Neuronal stem cell (in vitro differentiated cells): ENCODE measurements at regions not wholly inside any gene's neighbourhood (a gene's known extent, or its start where the extent isn't known, plus 50 kb on each side); places are given as distances from the start of the nearest gene placed in this dataset.

ENCODE experiments used
- DNase-seq: peaks from one replicate; pipeline ENCODE4 v3.0.0-alpha.2; 2013; ENCODE audit warnings: low spot score
- H2AFZ ChIP-seq: one replicate; pipeline ENCODE4 v1.6.1; 2013; ENCODE audit warnings: mild to moderate bottlenecking, low read length, inconsistent platforms
- H2AK5ac ChIP-seq: 2 replicates; pipeline ENCODE4 v1.6.1; 2013; ENCODE audit warnings: low read depth, mild to moderate bottlenecking, inconsistent platforms, low read length, moderate library complexity, mixed read lengths
- H2BK120ac ChIP-seq: 2 replicates; pipeline ENCODE4 v1.6.1; 2013; ENCODE audit warnings: low read depth, mild to moderate bottlenecking, inconsistent platforms, low read length, moderate library complexity, mixed read lengths
- H2BK12ac ChIP-seq: one replicate; pipeline ENCODE4 v1.6.1; 2013; ENCODE audit warnings: low read length, inconsistent platforms
- H2BK15ac ChIP-seq: 2 replicates; pipeline ENCODE4 v1.6.1; 2013; ENCODE audit warnings: mild to moderate bottlenecking, low read length, inconsistent platforms, mixed read lengths
- H2BK5ac ChIP-seq: one replicate; pipeline ENCODE4 v1.6.1; 2013; ENCODE audit warnings: inconsistent platforms, mild to moderate bottlenecking, low read length, moderate library complexity
- H3K14ac ChIP-seq: one replicate; pipeline ENCODE4 v1.6.1; 2013; ENCODE audit warnings: low read length, inconsistent platforms
- H3K18ac ChIP-seq: 2 replicates; pipeline ENCODE4 v1.6.1; 2013; ENCODE audit warnings: low read length, inconsistent platforms
- H3K23ac ChIP-seq: 2 replicates; pipeline ENCODE4 v1.6.1; 2013; ENCODE audit warnings: low read depth, mild to moderate bottlenecking, mixed read lengths, low read length, inconsistent platforms; ENCODE audit not compliant: poor library complexity
- H3K27ac ChIP-seq: replicated peaks from 3 replicates; pipeline ENCODE4 v1.5.1; 2013; ENCODE audit warnings: low read length, inconsistent platforms
- H3K27me3 ChIP-seq, 3 experiments: 2 replicates each; pipeline ENCODE4 v1.6.1; 2013; ENCODE audit warnings: low read length in 3 of 3, mild to moderate bottlenecking in 2 of 3, inconsistent platforms in 1 of 3, low read depth in 1 of 3, mixed read lengths in 1 of 3, moderate library complexity in 1 of 3; ENCODE audit not compliant: control insufficient read depth in 3 of 3, insufficient read depth in 3 of 3
- H3K36me3 ChIP-seq, 2 donors: replicated peaks in 1 of 2; 2 replicates each; pipeline ENCODE4 v1.6.1; 2013; ENCODE audit warnings: low read length in 2 of 2; ENCODE audit not compliant: control insufficient read depth in 2 of 2, insufficient read depth in 2 of 2
- H3K4ac ChIP-seq: 2 replicates; pipeline ENCODE4 v1.6.1; 2013; ENCODE audit warnings: inconsistent platforms, mild to moderate bottlenecking, low read length, moderate library complexity
- H3K4me1 ChIP-seq, 2 donors: 1 replicate in 1 of 2; 2 replicates in 1 of 2; pipeline ENCODE4 v1.6.1; 2013; ENCODE audit warnings: low read length in 2 of 2, low read depth in 1 of 2; ENCODE audit not compliant: control insufficient read depth in 2 of 2, insufficient read depth in 1 of 2
- H3K4me2 ChIP-seq: one replicate; pipeline ENCODE4 v1.6.1; 2013; ENCODE audit warnings: mild to moderate bottlenecking, low read length, inconsistent platforms; ENCODE audit not compliant: insufficient read depth, poor library complexity, severe bottlenecking
- H3K4me3 ChIP-seq, 2 donors: 2 replicates each; pipeline ENCODE4 v1.5.1; 2013; ENCODE audit warnings: low read length in 2 of 2, mild to moderate bottlenecking in 2 of 2, inconsistent platforms in 1 of 2, moderate library complexity in 1 of 2
- H3K79me1 ChIP-seq: one replicate; pipeline ENCODE4 v1.6.1; 2013; ENCODE audit warnings: low read depth, mild to moderate bottlenecking, inconsistent platforms, low read length, moderate library complexity
- H3K9ac ChIP-seq: one replicate; pipeline ENCODE4 v1.6.1; 2013; ENCODE audit warnings: mild to moderate bottlenecking, low read depth, low read length, inconsistent platforms; ENCODE audit not compliant: poor library complexity
- H3K9me3 ChIP-seq, 2 donors: replicated peaks in 1 of 2; 2 replicates each; pipeline versions ENCODE3 to v1.6.1; 2013; ENCODE audit warnings: low read length in 2 of 2, mild to moderate bottlenecking in 2 of 2, inconsistent platforms in 1 of 2, low read depth in 1 of 2, mixed read lengths in 1 of 2, moderate library complexity in 1 of 2; ENCODE audit not compliant: control insufficient read depth in 2 of 2, insufficient read depth in 1 of 2
- H4K8ac ChIP-seq: one replicate; pipeline ENCODE4 v1.6.1; 2013; ENCODE audit warnings: low read depth, mild to moderate bottlenecking, inconsistent platforms, low read length, moderate library complexity
- H4K91ac ChIP-seq: one replicate; pipeline ENCODE4 v1.6.1; 2013; ENCODE audit warnings: low read length, low read depth, mild to moderate bottlenecking, inconsistent platforms; ENCODE audit not compliant: poor library complexity
- WGBS, 2 donors: extraction: QIAGEN DNeasy Blood & Tissue Kit; methylation state at CpG; one replicate each; pipeline ENCODE4 v1.1.7; 2013; ENCODE audit warnings: missing lambda C conversion rate in 2 of 2, mixed read lengths in 1 of 2; ENCODE audit not compliant: insufficient read length in 2 of 2, insufficient replicate concordance in 1 of 2; ENCODE audit errors: extremely low coverage in 2 of 2; 5-methylcytosine and 5-hydroxymethylcytosine counted together

DNA sequence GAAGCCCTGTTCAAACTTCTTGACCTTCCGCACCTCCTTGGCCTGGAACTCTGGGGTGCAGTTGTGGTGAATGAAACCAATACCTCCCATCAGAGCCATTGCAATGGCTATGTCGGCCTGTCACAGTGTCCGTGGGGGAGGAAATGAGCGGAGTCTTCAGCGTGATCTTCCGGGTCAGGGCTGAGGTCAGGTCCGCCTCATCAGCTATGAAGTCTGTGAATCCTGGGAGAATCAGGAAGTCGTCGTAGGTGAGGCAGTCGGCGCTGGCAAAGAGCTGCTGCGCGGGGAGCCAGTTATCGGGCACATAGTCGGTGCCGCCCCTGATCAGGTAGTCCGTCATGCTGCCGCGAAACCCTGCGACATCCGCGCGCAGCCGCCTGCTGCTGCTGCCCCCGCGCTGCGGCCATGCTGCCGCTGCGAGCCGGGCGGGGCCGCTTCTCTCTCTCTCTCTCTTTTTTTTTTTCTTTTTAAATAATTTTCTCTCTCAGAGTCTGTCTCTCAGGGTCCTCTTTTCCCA, 154.1 kb upstream of the ZSWIM2 start:
- Histone ChIP-seq H3K9me3 (no peaks in the 10 kb centered on the region), H2BK12ac (no peak overlapping the region), H3K18ac (no peak overlapping the region), H3K4me2 (no peak overlapping the region), H2AK5ac (no peak overlapping the region), H4K8ac (no peak overlapping the region), H3K14ac (no peak overlapping the region), H3K27me3 (no peaks in the 10 kb centered on the region), H3K4me3 (peak overlapping the region in 1 of 2 donors; percentile 46), H3K23ac (peak overlapping the region; percentile 45), H2AFZ (peak overlapping the region; percentile 29), H4K91ac (no peak overlapping the region), H3K4me1 (no peaks in the 10 kb centered on the region), H3K36me3 (no peaks in the 10 kb centered on the region), H3K9ac (no peak overlapping the region), H3K4ac (no peak overlapping the region), H2BK5ac (no peak overlapping the region), H3K27ac (no peak overlapping the region), H2BK15ac (no peak overlapping the region), H2BK120ac (no peak overlapping the region), H3K79me1 (no peaks in the 10 kb centered on the region)
- DNase-seq, result no peak
- WGBS, 2 donors, result no CpG with 5 or more reads among the region's 32 CpGs

- H3K4me1 ChIP-seq, result no peaks in the 10 kb centered on the region
- H2BK15ac ChIP-seq, result no peak overlapping the region
- no peaks in the 10 kb centered on the region for H3K27me3 ChIP-seq
- no CpG with 5 or more reads among the region's 18 CpGs for WGBS, 2 donors
- no peak overlapping the region for H3K14ac ChIP-seq
- no peak overlapping the region for H3K27ac ChIP-seq
- H3K4ac ChIP-seq, result no peak overlapping the region
- H2BK12ac ChIP-seq, result no peak overlapping the region
- H3K9ac ChIP-seq, result no peak overlapping the region
- H3K23ac ChIP-seq, result no peak overlapping the region
- no peak overlapping the region for H3K4me3 ChIP-seq
- no peak overlapping the region for H3K18ac ChIP-seq
- H3K4me2 ChIP-seq, result no peak overlapping the region
- no peaks in the 10 kb centered on the region for H3K79me1 ChIP-seq
- H2AK5ac ChIP-seq, result no peak overlapping the region
- H2BK120ac ChIP-seq, result no peak overlapping the region
- no peak overlapping the region for H2AFZ ChIP-seq
- H3K36me3 ChIP-seq, result no peaks in the 10 kb centered on the region
- no peak overlapping the region for H4K8ac ChIP-seq
- no peaks in the 10 kb centered on the region for H3K9me3 ChIP-seq
- DNase-seq, result no peak
- no peak overlapping the region for H2BK5ac ChIP-seq
- no peak overlapping the region for H4K91ac ChIP-seq
These were observed 153.3 kb upstream of the ZSWIM2 start for GRCh38 chr2:187002242-187002641.

DNA sequence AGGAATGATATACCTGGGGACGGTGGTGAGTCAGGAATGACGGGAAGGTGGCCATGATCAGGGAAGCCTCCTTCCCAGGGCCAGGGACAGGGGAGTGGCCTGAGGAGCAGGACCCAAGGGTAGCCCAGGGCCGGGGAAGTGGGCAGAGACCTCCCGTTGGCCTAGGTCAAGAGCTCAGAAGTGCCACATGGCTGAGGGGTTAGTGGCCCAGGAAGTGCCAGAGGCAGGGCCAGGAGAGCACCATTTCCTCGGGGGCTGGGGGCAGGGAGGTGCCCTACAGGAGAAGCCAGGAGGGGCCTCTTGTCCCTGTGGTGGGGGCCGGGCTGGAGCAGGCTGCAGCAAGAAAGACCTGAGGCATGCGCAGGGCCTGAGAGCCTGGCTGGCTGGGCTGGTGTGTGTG, 152.3 kb upstream of the ZSWIM2 start:
- no peaks in the 10 kb centered on the region for H3K4me1 ChIP-seq
- H3K9me3 ChIP-seq, result no peaks in the 10 kb centered on the region
- DNase-seq, result no peak
- H3K79me1 ChIP-seq, result no peaks in the 10 kb centered on the region
- no peak overlapping the region for H2AK5ac ChIP-seq
- H2AFZ ChIP-seq, result no peak overlapping the region
- H2BK5ac ChIP-seq, result no peak overlapping the region
- no peak overlapping the region for H3K4ac ChIP-seq
- H2BK15ac ChIP-seq, result no peak overlapping the region
- H3K27ac ChIP-seq, result no peak overlapping the region
- H2BK12ac ChIP-seq, result no peak overlapping the region
- H4K91ac ChIP-seq, result no peak overlapping the region
- H3K4me3 ChIP-seq, result no peak overlapping the region
- no peak overlapping the region for H3K4me2 ChIP-seq
- no peak overlapping the region for H2BK120ac ChIP-seq
- no peaks in the 10 kb centered on the region for H3K36me3 ChIP-seq
- H4K8ac ChIP-seq, result no peak overlapping the region
- H3K27me3 ChIP-seq, result no peaks in the 10 kb centered on the region
- no peak overlapping the region for H3K9ac ChIP-seq
- peak overlapping the region; percentile 19 for H3K18ac ChIP-seq
- H3K23ac ChIP-seq, result no peak overlapping the region
- no CpG with 5 or more reads among the region's 7 CpGs for WGBS, 2 donors
- no peak overlapping the region for H3K14ac ChIP-seq

GRCh38 chr2:186995092-186995491, 146.1 kb upstream of the ZSWIM2 start:
- Histone ChIP-seq H3K9me3 (no peaks in the 10 kb centered on the region), H3K23ac (no peak overlapping the region), H4K8ac (no peak overlapping the region), H4K91ac (no peak overlapping the region), H2BK120ac (no peak overlapping the region), H3K4me1 (no peaks in the 10 kb centered on the region), H3K4ac (no peak overlapping the region), H2BK15ac (no peak overlapping the region), H2AK5ac (no peak overlapping the region), H3K18ac (no peak overlapping the region), H3K4me2 (no peak overlapping the region), H3K79me1 (no peaks in the 10 kb centered on the region), H3K14ac (no peak overlapping the region), H3K36me3 (no peaks in the 10 kb centered on the region), H3K27me3 (no peaks in the 10 kb centered on the region), H3K27ac (no peak overlapping the region), H3K9ac (no peak overlapping the region), H2BK5ac (no peak overlapping the region), H3K4me3 (no peak overlapping the region), H2BK12ac (no peak overlapping the region), H2AFZ (no peak overlapping the region)
- no peak for DNase-seq
- WGBS, 2 donors, result no CpG with 5 or more reads among the region's 2 CpGs
